OCI-LY7 (cell line): ENCODE measurements at regions not wholly inside any gene's neighbourhood (a gene's known extent, or its start where the extent isn't known, plus 50 kb on each side); places are given as distances from the start of the nearest gene placed in this dataset.

Experiments
- BruUV-seq: library from RNA; stranded (reverse); fragments of 400-500 nt; replicated peaks from 2 replicates; lab custom pipeline; 2021; lab: Mats Ljungman, UMichigan
- CTCF ChIA-PET: fragments of 300-600 bp; sonication (Branson Sonifier 250); formaldehyde crosslinking; loops from one replicate; lab custom pipeline; 2022; ENCODE audit warnings: antibody characterized with exemption; ENCODE audit not compliant: unreplicated experiment; lab: Charles Lee
- POLR2A ChIA-PET: fragments of 300-600 bp; sonication (Branson Sonifier 250); formaldehyde crosslinking; loops from one replicate; lab custom pipeline; 2022; ENCODE audit warnings: antibody characterized with exemption; lab: Charles Lee
- DNase-seq: peaks from one replicate; pipeline ENCODE4 v3.0.0-alpha.2; 2015; ENCODE audit warnings: low spot score
- H2AFZ ChIP-seq: fragments of 200-600 bp; sonication (generic), shearing (Covaris generic); 2 replicates; pipeline ENCODE4 v1.6.1; 2014; ENCODE audit warnings: mild to moderate bottlenecking, antibody characterized with exemption, low read length, moderate library complexity
- H3K27ac ChIP-seq: fragments of 200-600 bp; sonication (generic); 2 replicates; pipeline ENCODE4 v1.5.1; 2014; ENCODE audit warnings: mixed run types, low read depth, mild to moderate bottlenecking, moderate library complexity, low read length, inconsistent platforms; ENCODE audit not compliant: poor library complexity, severe bottlenecking
- H3K36me3 ChIP-seq: fragments of 200-600 bp; sonication (generic); 2 replicates; pipeline ENCODE4 v1.6.1; 2014; ENCODE audit warnings: mild to moderate bottlenecking, antibody characterized with exemption, low read length, moderate library complexity, mixed read lengths; ENCODE audit not compliant: insufficient read depth
- H3K4me1 ChIP-seq: fragments of 200-600 bp; sonication (generic); 2 replicates; pipeline ENCODE4 v1.5.1; 2014; ENCODE audit warnings: mild to moderate bottlenecking, low read length; ENCODE audit not compliant: insufficient read depth, poor library complexity, severe bottlenecking
- H3K4me2 ChIP-seq: fragments of 200-600 bp; sonication (generic); 2 replicates; pipeline ENCODE4 v1.6.1; 2014; ENCODE audit warnings: mild to moderate bottlenecking, low read length
- H3K4me3 ChIP-seq: fragments of 200-600 bp; sonication (generic); 2 replicates; pipeline ENCODE4 v1.5.1; 2014; ENCODE audit warnings: mild to moderate bottlenecking, low read depth, low read length; ENCODE audit not compliant: poor library complexity, severe bottlenecking
- H3K79me2 ChIP-seq: fragments of 200-600 bp; sonication (generic); 2 replicates; pipeline ENCODE4 v1.6.1; 2016; ENCODE audit warnings: low read depth, mild to moderate bottlenecking, low read length, moderate library complexity, mixed read lengths; ENCODE audit not compliant: insufficient read depth
- H3K9me2 ChIP-seq: fragments of 200-600 bp; sonication (generic); 2 replicates; pipeline ENCODE4 v1.6.1; 2016; ENCODE audit warnings: mild to moderate bottlenecking, low read length, mixed read lengths; ENCODE audit not compliant: insufficient read depth
- H3K9me3 ChIP-seq: fragments of 200-600 bp; sonication (generic); 2 replicates; pipeline ENCODE4 v1.6.1; 2014; ENCODE audit warnings: mild to moderate bottlenecking, mixed run types, low read length, mixed read lengths
- H4K20me1 ChIP-seq: fragments of 200-600 bp; sonication (generic); 2 replicates; pipeline ENCODE4 v1.6.1; 2014; ENCODE audit warnings: mild to moderate bottlenecking, antibody characterized with exemption, low read length, moderate library complexity, mixed read lengths; ENCODE audit not compliant: insufficient read depth
- CTCF ChIP-seq: fragments of 200-600 bp; sonication (generic); conservative IDR thresholded peaks from 2 replicates; pipeline ENCODE4 v1.5.1; 2014; ENCODE audit warnings: mild to moderate bottlenecking, antibody characterized with exemption, low read length, moderate library complexity, mixed read lengths
- EZH2phosphoT487 ChIP-seq: fragments of 200-600 bp; sonication (generic); IDR thresholded peaks from 2 replicates; pipeline ENCODE4 v1.6.1; 2018; ENCODE audit warnings: low read depth, borderline replicate concordance, mild to moderate bottlenecking, mixed run types, antibody characterized with exemption, low read length, moderate library complexity, mixed read lengths
- intact Hi-C: fragments of 100-400 bp; cut with micrococcal nuclease; formaldehyde crosslinking; loops from one replicate; pipeline ENCODE4 v1.10.0; 2022; ENCODE audit not compliant: unreplicated experiment

DNA sequence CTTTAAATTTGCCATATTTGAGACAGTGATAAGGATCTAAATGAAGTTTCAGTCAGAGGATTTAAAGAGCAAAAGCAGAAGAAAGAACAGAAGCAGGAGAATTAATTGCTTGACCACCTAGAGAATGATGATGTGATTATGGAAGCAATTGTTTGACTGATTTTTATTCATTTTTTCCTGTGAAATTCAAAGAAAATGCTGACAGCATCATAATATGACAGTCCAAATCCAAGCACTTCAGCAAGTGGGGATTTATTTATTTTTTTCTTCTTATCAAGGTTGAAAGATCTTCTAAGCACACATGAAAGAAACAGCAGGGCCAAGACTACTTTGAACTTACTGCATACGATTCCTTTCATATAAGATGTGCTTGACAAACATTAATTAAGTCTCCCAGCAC, 125.2 kb downstream of the BMP2 start:
- Histone ChIP-seq H3K4me2 (no peak overlapping the region), H2AFZ (no peak overlapping the region), H3K36me3 (no peaks in the 10 kb centered on the region), H4K20me1 (no peaks in the 10 kb centered on the region), H3K27ac (no peak overlapping the region), H3K4me1 (no peaks in the 10 kb centered on the region), H3K4me3 (no peak overlapping the region), H3K79me2 (no peaks in the 10 kb centered on the region), H3K9me2 (no peaks in the 10 kb centered on the region), H3K9me3 (no peaks in the 10 kb centered on the region)
- ChIA-PET CTCF (no interaction called here), POLR2A (no interaction called here)
- DNase-seq = no peak
- TF ChIP-seq CTCF = no peak
- TF ChIP-seq EZH2phosphoT487 = no peak
- intact Hi-C loops = no loop called here
- BruUV-seq = no TSS peak

DNA sequence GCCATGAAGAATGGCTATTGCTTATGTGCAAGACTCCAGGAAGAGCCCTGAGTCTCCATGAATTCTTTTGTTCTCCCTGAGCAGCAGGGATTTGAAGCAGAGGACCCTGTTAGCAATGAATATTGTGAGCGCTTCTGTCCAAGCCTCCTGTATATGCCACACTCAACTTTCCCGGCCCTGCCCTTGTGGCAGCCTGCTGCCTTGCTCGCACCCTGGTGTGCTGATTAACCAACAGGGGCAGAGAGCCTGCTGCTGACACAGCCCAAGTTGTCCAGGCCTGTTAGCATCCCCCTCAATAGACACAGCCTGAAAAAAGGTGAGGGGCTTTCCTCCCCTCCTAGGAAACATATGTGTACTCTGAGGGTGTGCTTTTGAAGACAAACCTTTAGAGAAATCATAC, 131.4 kb downstream of the BMP2 start:
- H2AFZ ChIP-seq = no peak overlapping the region
- H3K36me3 ChIP-seq = no peaks in the 10 kb centered on the region
- no peaks in the 10 kb centered on the region for H3K9me2 ChIP-seq
- no peak for TF ChIP-seq CTCF
- no peak for TF ChIP-seq EZH2phosphoT487
- no peaks in the 10 kb centered on the region for H3K4me1 ChIP-seq
- ChIA-PET CTCF (no interaction called here), POLR2A (interaction anchor here (0.6 kb wide), 1 partner anchor 69 kb away, joined by 3 read pairs; no protein-coding TSS in a partner anchor)
- intact Hi-C loops = no loop called here
- BruUV-seq = no TSS peak
- H3K9me3 ChIP-seq = no peaks in the 10 kb centered on the region
- no peaks in the 10 kb centered on the region for H3K79me2 ChIP-seq
- H3K27ac ChIP-seq = no peak overlapping the region
- H3K4me3 ChIP-seq = no peak overlapping the region
- DNase-seq = no peak
- no peak overlapping the region for H3K4me2 ChIP-seq
- no peaks in the 10 kb centered on the region for H4K20me1 ChIP-seq

GRCh38 chr20:6906871-6907270, 139.4 kb downstream of the BMP2 start:
- H2AFZ ChIP-seq = no peak overlapping the region
- H3K79me2 ChIP-seq = no peaks in the 10 kb centered on the region
- H3K4me3 ChIP-seq = no peak overlapping the region
- no TSS peak for BruUV-seq
- no peaks in the 10 kb centered on the region for H4K20me1 ChIP-seq
- no peaks in the 10 kb centered on the region for H3K9me2 ChIP-seq
- DNase-seq = no peak
- no peaks in the 10 kb centered on the region for H3K4me1 ChIP-seq
- intact Hi-C loops = no loop called here
- TF ChIP-seq CTCF (no peak), EZH2phosphoT487 (no peak)
- no peak overlapping the region for H3K27ac ChIP-seq
- ChIA-PET CTCF (no interaction called here), POLR2A (interaction anchor here (0.7 kb wide), 1 partner anchor 25 kb away, joined by 3 read pairs; no protein-coding TSS in a partner anchor)
- H3K9me3 ChIP-seq = no peaks in the 10 kb centered on the region
- no peak overlapping the region for H3K4me2 ChIP-seq
- no peaks in the 10 kb centered on the region for H3K36me3 ChIP-seq
